ENCODE measurements at regions not wholly inside any gene's neighbourhood (a gene's known extent, or its start where the extent isn't known, plus 50 kb on each side); places are given as distances from the start of the nearest gene placed in this dataset.

- TF ChIP-seq EP300 (IDR thresholded peaks at IDR 0.05; ENCODE audit: borderline replicate concordance in 1 of 2, low read depth in 2 of 2, low read length in 2 of 2) = no peak
- no peak for TF ChIP-seq CTCF (IDR thresholded peaks at IDR 0.05; ENCODE audit: control extremely low read depth in 1 of 3, insufficient read depth in 1 of 3, low read depth in 1 of 3, low read length in 3 of 3)
- no peak for TF ChIP-seq MAX (IDR thresholded peaks at IDR 0.05)
- no peak for TF ChIP-seq POLR2A (IDR thresholded peaks at IDR 0.05; ENCODE audit: control extremely low read depth in 1 of 2, low read depth in 2 of 2, low read length in 2 of 2)
- TF ChIP-seq EZH2 (IDR thresholded peaks at IDR 0.05; ENCODE audit: low read depth, low read length, severe bottlenecking) = no peak
- TF ChIP-seq KDM1A (IDR thresholded peaks at IDR 0.05; ENCODE audit: borderline replicate concordance, low read length) = no peak
- no peak for TF ChIP-seq POLR2AphosphoS5 (IDR thresholded peaks at IDR 0.05; ENCODE audit: low read depth, low read length)
- TF ChIP-seq SUZ12 (IDR thresholded peaks at IDR 0.05; ENCODE audit: low read length) = no peak
- no peak for TF ChIP-seq GTF2F1 (IDR thresholded peaks at IDR 0.05; ENCODE audit: borderline replicate concordance, low read depth, low read length)
- no peak for TF ChIP-seq CHD2 (IDR thresholded peaks at IDR 0.05; ENCODE audit: low read length)
- no peak for TF ChIP-seq MAFK (IDR thresholded peaks at IDR 0.05; ENCODE audit: low read depth, low read length)
These were observed 212.3 kb downstream of the ERCC6L2 start for GRCh38 chr9:96087669-96088299.
